ENCODE measurements at regions not wholly inside any gene's neighbourhood (a gene's known extent, or its start where the extent isn't known, plus 50 kb on each side); places are given as distances from the start of the nearest gene placed in this dataset.
"Not testable (repeated sequence)": the region's sequence is repeated elsewhere in the genome, so short reads cannot be mapped to it uniquely, and the experiment has no call there.

DNA sequence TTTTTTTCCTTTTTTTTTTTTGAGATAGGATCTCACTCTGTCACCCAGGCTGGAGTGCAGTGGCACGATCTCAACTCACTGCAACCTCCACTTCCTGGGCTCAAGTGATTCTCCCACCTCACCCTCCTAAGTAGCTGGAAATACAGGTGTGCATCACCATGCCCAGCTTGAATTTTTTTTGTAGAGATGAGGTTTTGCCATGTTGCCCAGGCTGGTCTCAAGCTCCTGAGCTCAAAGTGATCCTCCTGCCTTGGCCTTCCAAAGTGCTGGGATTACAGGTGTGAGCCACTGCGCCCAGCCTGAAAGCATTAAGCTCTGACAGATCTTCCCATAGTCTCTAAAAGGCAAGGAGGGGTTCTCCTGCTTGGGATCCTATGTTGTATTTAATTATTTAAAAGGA lies 66.2 kb upstream of the PRR23C start:
- H3K27ac Mint-ChIP-seq, H3K4me3 Mint-ChIP-seq, H3K36me3 Mint-ChIP-seq, H3K4me1 Mint-ChIP-seq, H3K27me3 Mint-ChIP-seq, H3K9me3 Mint-ChIP-seq: not testable (repeated sequence)

DNA sequence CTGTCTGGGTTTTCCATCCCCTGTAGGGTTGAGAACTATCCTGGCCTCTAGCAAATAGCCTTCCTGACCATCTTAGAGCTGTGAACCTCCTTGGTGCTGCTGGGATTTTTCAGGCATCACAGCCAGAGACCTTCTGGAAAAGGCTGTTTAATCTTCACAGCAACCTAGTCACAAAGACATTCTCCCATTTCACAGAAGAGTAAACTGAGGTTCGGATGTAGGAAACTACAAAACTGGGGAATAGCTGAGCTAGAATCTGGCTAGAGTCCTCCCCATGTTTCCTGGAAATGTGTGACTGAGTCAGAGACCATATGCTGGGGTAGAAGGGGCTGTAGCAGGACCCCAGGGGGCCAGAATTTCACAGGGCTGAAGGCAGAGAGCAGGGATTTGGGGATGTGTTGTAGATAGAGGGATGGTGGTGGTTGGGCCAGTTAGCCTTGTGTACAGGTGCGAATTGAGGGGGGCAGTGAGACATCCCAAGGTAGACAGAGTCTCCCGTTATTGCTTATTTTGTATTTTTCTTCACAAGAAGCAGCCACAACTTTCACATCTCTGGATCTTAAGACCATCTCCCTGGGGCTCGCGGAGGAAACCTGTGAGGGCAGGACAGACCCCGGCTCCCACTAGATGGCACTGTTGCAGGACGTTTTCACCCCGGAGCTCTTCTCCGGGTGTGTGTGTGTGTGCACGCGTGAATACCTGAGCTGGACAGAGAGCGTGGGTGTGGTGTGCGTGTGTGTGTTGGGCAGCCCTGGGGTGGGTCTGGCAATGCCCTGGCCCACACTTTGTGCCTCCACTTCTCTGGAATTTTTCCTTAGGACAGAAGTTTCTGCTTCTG lies 66.9 kb upstream of the PRR23C start:
- Mint-ChIP-seq H3K27ac (no peak overlapping the region), H3K9me3 (no peaks in the 10 kb centered on the region), H3K36me3 (no peaks in the 10 kb centered on the region), H3K4me3 (no peak overlapping the region), H3K4me1 (no peaks in the 10 kb centered on the region), H3K27me3 (peaks cover 2% of the 10 kb centered on the region)

DNA sequence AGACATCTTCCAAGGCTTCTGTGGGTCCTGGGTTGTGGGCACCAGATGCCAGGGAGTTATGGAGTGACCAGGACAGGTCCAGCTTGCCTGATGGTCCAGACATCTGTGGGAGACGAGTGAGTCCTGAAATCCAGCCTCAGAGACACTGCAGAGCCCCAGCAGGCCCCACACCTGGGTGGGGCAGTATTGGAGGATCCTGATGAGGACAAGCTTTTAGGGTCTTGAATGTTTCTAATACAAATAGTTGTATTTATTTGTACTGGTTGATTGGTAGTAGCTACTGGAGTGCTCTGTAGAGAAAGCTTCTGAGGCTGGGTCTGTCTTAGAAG lies 67.5 kb upstream of the PRR23C start:
- Mint-ChIP-seq H3K36me3 (no peaks in the 10 kb centered on the region), H3K4me1 (no peaks in the 10 kb centered on the region), H3K27ac (no peak overlapping the region), H3K27me3 (peaks cover 2% of the 10 kb centered on the region), H3K9me3 (no peaks in the 10 kb centered on the region), H3K4me3 (no peak overlapping the region)

- Mint-ChIP-seq H3K4me1 (no peaks in the 10 kb centered on the region), H3K9me3 (no peaks in the 10 kb centered on the region), H3K27ac (no peak overlapping the region), H3K27me3 (peaks cover 2% of the 10 kb centered on the region), H3K4me3 (no peak overlapping the region), H3K36me3 (no peaks in the 10 kb centered on the region)
Measured at GRCh38 chr3:139113231-139113992, 68.7 kb upstream of the PRR23C start.

DNA sequence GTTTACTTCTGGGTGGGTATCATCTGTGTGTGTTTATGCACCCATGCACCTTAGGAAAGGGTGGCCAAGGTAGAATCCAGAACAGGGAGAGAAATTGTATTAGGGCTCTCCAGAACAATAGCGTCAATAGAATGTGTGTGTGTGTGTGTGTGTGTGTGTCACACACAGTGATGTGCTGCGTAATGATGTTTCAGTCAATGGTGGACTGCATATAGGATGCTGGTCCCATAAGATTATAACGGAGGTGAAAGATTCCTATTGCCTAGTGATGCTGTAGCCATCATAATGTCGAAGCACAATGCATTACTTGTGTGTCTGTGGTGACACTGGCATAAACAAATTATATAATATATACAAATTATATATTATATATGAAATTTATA lies 69.3 kb upstream of the PRR23C start:
- Mint-ChIP-seq H3K27me3 (peaks cover 2% of the 10 kb centered on the region), H3K27ac (no peak overlapping the region), H3K4me3 (no peak overlapping the region), H3K36me3 (no peaks in the 10 kb centered on the region), H3K9me3 (no peaks in the 10 kb centered on the region), H3K4me1 (no peaks in the 10 kb centered on the region)

- not testable (repeated sequence) for H3K27ac Mint-ChIP-seq, H3K4me3 Mint-ChIP-seq, H3K36me3 Mint-ChIP-seq, H3K4me1 Mint-ChIP-seq, H3K9me3 Mint-ChIP-seq, H3K27me3 Mint-ChIP-seq
Measured at GRCh38 chr3:139116631-139117030, 71.9 kb upstream of the PRR23C start.

GRCh38 chr3:139117136-139117675 lies 72.5 kb upstream of the PRR23C start:
- Mint-ChIP-seq H3K9me3 (no peaks in the 10 kb centered on the region), H3K4me1 (no peaks in the 10 kb centered on the region), H3K36me3 (no peaks in the 10 kb centered on the region), H3K27me3 (peaks cover 2% of the 10 kb centered on the region), H3K4me3 (no peak overlapping the region), H3K27ac (no peak overlapping the region)

DNA sequence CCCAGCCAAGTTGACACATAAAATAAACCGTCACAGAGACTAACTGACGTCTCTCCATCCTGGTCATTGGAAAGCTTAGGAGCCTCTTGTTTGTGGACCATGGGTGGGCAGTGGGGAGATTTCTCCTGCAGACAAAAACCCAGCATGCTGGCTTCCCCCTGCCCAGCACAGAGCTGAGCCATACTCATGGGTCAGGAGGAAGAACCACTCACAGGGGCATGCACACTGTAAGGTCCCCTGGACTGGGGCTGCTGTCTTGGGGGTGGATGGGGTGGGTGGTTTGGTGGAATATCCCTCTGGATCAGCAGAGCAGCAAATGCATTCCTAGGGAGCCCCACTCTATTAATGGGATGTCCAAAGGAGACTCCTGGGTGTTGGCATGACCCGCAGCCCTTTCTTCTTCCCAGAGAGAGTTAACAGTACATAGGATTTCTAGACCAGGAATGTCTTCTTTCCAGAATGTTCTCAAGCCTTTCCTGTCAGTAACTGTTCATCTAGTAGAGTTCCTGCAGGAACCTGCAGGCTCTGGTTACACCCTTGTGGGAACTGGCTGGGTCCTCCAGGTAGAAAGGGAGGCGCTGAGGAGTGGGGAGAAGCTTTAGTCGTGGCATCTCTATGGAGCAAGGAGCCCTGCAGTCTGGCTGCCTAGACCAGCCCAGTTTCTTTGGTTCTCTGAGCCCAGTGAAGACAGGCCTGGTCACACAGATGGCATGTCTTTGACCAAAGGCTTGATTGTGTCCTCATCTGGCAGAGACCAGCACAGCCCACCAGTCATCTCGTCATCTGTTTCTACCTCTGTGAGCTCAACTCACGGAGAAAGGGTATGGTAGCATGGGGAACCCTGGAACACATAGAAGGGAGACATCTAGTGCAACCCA lies 73.4 kb upstream of the PRR23C start:
- Mint-ChIP-seq H3K4me1 (no peaks in the 10 kb centered on the region), H3K27me3 (peaks cover 2% of the 10 kb centered on the region), H3K4me3 (no peak overlapping the region), H3K27ac (no peak overlapping the region), H3K36me3 (no peaks in the 10 kb centered on the region), H3K9me3 (no peaks in the 10 kb centered on the region)

DNA sequence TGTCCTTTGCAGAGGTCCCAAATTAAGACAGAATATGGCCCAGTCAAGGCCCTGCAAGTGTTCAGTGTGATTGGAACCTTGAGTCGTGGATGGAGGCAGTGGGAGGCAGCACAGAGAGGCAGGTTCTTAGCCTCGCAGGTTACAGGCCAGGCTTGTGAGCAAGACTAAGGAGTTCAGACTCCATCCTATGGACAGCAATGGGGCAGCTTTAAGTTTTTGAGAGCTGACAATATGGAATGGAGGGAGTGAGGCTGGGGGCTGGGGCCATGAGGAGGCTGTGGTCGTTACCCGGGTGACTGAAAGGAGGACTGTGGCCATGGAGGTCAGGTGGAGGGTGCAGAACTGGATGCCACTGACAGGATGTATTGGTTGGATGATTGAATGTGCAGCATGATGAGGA lies 74.1 kb upstream of the PRR23C start:
- no peaks in the 10 kb centered on the region for H3K4me1 Mint-ChIP-seq
- H3K4me3 Mint-ChIP-seq = no peak overlapping the region
- no peaks in the 10 kb centered on the region for H3K27me3 Mint-ChIP-seq

GRCh38 chr3:139119331-139120025 lies 74.8 kb upstream of the PRR23C start:
- no peak overlapping the region for H3K4me3 Mint-ChIP-seq
- no peak overlapping the region for H3K27ac Mint-ChIP-seq
- no peaks in the 10 kb centered on the region for H3K36me3 Mint-ChIP-seq
- H3K9me3 Mint-ChIP-seq = no peaks in the 10 kb centered on the region
- H3K4me1 Mint-ChIP-seq = no peaks in the 10 kb centered on the region
- no peaks in the 10 kb centered on the region for H3K27me3 Mint-ChIP-seq

More for the DNA sequence above, 74.1 kb upstream of the PRR23C start:
- Mint-ChIP-seq H3K9me3 (no peaks in the 10 kb centered on the region), H3K36me3 (no peaks in the 10 kb centered on the region), H3K27ac (no peak overlapping the region)

GRCh38 chr3:139120086-139121056 lies 75.7 kb upstream of the PRR23C start:
- Mint-ChIP-seq H3K4me3 (no peak overlapping the region), H3K36me3 (no peaks in the 10 kb centered on the region), H3K9me3 (no peaks in the 10 kb centered on the region), H3K27me3 (no peaks in the 10 kb centered on the region), H3K4me1 (no peaks in the 10 kb centered on the region), H3K27ac (no peak overlapping the region)

GRCh38 chr3:139121513-139122220 lies 77.0 kb upstream of the PRR23C start:
- Mint-ChIP-seq H3K9me3 (no peaks in the 10 kb centered on the region), H3K27ac (no peak overlapping the region)

DNA sequence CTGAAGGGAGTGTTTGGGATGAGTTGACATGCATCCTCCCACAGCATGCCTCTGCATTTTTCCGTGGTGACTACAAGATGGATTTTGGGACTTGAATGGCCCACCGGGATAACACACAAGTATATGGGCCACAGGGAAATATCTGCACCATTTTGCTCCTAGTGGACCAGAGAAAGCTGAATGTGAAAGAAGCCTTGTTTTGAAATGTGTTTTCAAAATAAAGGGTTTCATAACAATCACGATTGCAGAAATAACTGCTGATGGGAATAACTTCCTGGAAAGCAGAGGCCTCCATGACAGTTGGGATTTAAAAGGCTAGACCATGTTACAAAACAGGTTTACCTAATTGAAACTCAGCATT lies 77.5 kb upstream of the PRR23C start:
- Mint-ChIP-seq H3K36me3 (no peaks in the 10 kb centered on the region), H3K9me3 (no peaks in the 10 kb centered on the region), H3K4me3 (no peak overlapping the region), H3K4me1 (no peaks in the 10 kb centered on the region), H3K27ac (no peak overlapping the region), H3K27me3 (no peaks in the 10 kb centered on the region)

More at GRCh38 chr3:139121513-139122220, 77.0 kb upstream of the PRR23C start:
- Mint-ChIP-seq H3K27me3 (no peaks in the 10 kb centered on the region), H3K4me1 (no peaks in the 10 kb centered on the region), H3K4me3 (no peak overlapping the region), H3K36me3 (no peaks in the 10 kb centered on the region)

GRCh38 chr3:139122612-139123011 lies 77.9 kb upstream of the PRR23C start:
- Mint-ChIP-seq H3K4me3 (no peak overlapping the region), H3K9me3 (no peaks in the 10 kb centered on the region), H3K36me3 (no peaks in the 10 kb centered on the region), H3K27me3 (no peaks in the 10 kb centered on the region), H3K27ac (no peak overlapping the region), H3K4me1 (no peaks in the 10 kb centered on the region)

All from activated naive CD4-positive, alpha-beta T cell treated with anti-CD3 and anti-CD28 coated beads, Interleukin-2, amount 50 U/mL, for 24 hours (primary cell).